GM12878 (cell line): ENCODE measurements at regions not wholly inside any gene's neighbourhood (a gene's known extent, or its start where the extent isn't known, plus 50 kb on each side); places are given as distances from the start of the nearest gene placed in this dataset.

ENCODE experiments used
- ATAC-seq: fragments of 200-7000 bp; cut with Tn5 transposase; 3 replicates; pipeline ENCODE4 v1.9.1; 2020; ENCODE audit warnings: mild to moderate bottlenecking, moderate library complexity
- BruUV-seq: library from RNA; stranded (reverse); fragments of 400-500 nt; replicated peaks from 2 replicates; lab custom pipeline; 2021; lab: Mats Ljungman, UMichigan
- CTCF ChIA-PET: fragments of 300-600 bp; sonication (Branson Sonifier 250); formaldehyde crosslinking; extraction: SDS; loops from one replicate; lab custom pipeline; 2021; ENCODE audit warnings: inconsistent platforms; lab: Yijun Ruan, JAX
- POLR2A ChIA-PET: fragments of 350-600 bp; formaldehyde crosslinking; extraction: SDS; loops from one replicate; lab custom pipeline; 2021; ENCODE audit warnings: inconsistent platforms; lab: Charles Lee
- RAD21 ChIA-PET: fragments of 300-600 bp; sonication (Branson Sonifier 250); formaldehyde crosslinking; loops from one replicate; lab custom pipeline; 2023; ENCODE audit warnings: antibody characterized with exemption; ENCODE audit not compliant: unreplicated experiment; lab: Charles Lee
- SMC1A ChIA-PET: fragments of 300-600 bp; sonication (Branson Sonifier 250); formaldehyde crosslinking; loops from one replicate; lab custom pipeline; 2023; ENCODE audit not compliant: unreplicated experiment, uncharacterized antibody; lab: Charles Lee
- DNase-seq: peaks from one replicate; pipeline ENCODE4 v3.0.0-alpha.2; 2011; ENCODE audit warnings: low read depth, low spot score
- FAIRE-seq: peaks from 3 replicates; lab custom pipeline; 2011; peaks lifted over from hg19 to GRCh38; lab: Jason Lieb, UNC
- H2AFZ ChIP-seq: 2 replicates; pipeline ENCODE4 v1.6.0; 2011; ENCODE audit warnings: low read depth, low read length, control low read depth; ENCODE audit not compliant: control insufficient read depth
- H3K27ac ChIP-seq: 2 replicates; pipeline ENCODE4 v1.5.1; 2011; ENCODE audit warnings: control low read depth; ENCODE audit not compliant: control insufficient read depth, insufficient read depth
- H3K27me3 ChIP-seq, 2 experiments: replicated peaks in 1 of 2; 2 replicates each; pipeline versions ENCODE4 v1.6.0 to v1.6.1; 2011; ENCODE audit warnings: low read length in 1 of 2; ENCODE audit not compliant: control insufficient read depth in 2 of 2, insufficient read depth in 2 of 2
- H3K36me3 ChIP-seq, 2 experiments: 2 replicates each; pipeline ENCODE4 v1.5.1; 2011; ENCODE audit warnings: low read length in 1 of 2; ENCODE audit not compliant: control insufficient read depth in 2 of 2, insufficient read depth in 2 of 2
- H3K4me1 ChIP-seq: 2 replicates; pipeline ENCODE4 v1.6.1; 2011; ENCODE audit warnings: mild to moderate bottlenecking, low read length, moderate library complexity, mixed read lengths; ENCODE audit not compliant: control insufficient read depth, insufficient read depth
- H3K4me2 ChIP-seq: 2 replicates; pipeline ENCODE4 v1.6.0; 2011; ENCODE audit warnings: control low read depth; ENCODE audit not compliant: control insufficient read depth, insufficient read depth
- H3K4me3 ChIP-seq: fragments of 200-600 bp; sonication (generic); 2 replicates; pipeline ENCODE4 v1.5.1; 2016
- H3K79me2 ChIP-seq: 2 replicates; pipeline ENCODE4 v1.6.0; 2011; ENCODE audit warnings: low read length; ENCODE audit not compliant: control insufficient read depth, insufficient read depth
- H3K9ac ChIP-seq: 2 replicates; pipeline ENCODE4 v1.8.0; 2011; ENCODE audit warnings: low read length, control low read depth, mixed read lengths; ENCODE audit not compliant: control insufficient read depth, insufficient read depth
- H3K9me3 ChIP-seq: replicated peaks from 3 replicates; pipeline ENCODE4 v1.5.1; 2011; ENCODE audit warnings: mild to moderate bottlenecking, low read length; ENCODE audit not compliant: control insufficient read depth, insufficient read depth
- H4K20me1 ChIP-seq: 2 replicates; pipeline ENCODE4 v1.6.0; 2011; ENCODE audit not compliant: control insufficient read depth, insufficient read depth
- BACH1 ChIP-seq: fragments of 450-650 bp; IDR thresholded peaks from 2 replicates; pipeline ENCODE4 v1.6.1; 2017; ENCODE audit warnings: mild to moderate bottlenecking, borderline replicate concordance
- HDGF ChIP-seq: fragments of 450-650 bp; IDR thresholded peaks from 2 replicates; pipeline ENCODE4 v1.6.1; 2016; ENCODE audit warnings: antibody characterized with exemption
- JUND ChIP-seq: IDR thresholded peaks from 2 replicates; pipeline ENCODE4 v1.6.1; 2012; ENCODE audit warnings: low read depth, mild to moderate bottlenecking, low read length, improper control_type of control experiment, moderate library complexity
- NR2C2 ChIP-seq: IDR thresholded peaks from 2 replicates; pipeline ENCODE4 v1.6.1; 2011; ENCODE audit warnings: borderline replicate concordance, low read depth; ENCODE audit not compliant: control insufficient read depth, insufficient read length
- RB1 ChIP-seq: fragments of 450-650 bp; formaldehyde crosslinking; IDR thresholded peaks from 2 replicates; pipeline ENCODE4 v1.6.1; 2017; ENCODE audit warnings: mild to moderate bottlenecking, borderline replicate concordance
- RBBP5 ChIP-seq: fragments of 200-600 bp; sonication (generic); conservative IDR thresholded peaks from 2 replicates; pipeline ENCODE4 v1.6.1; 2016
- SP1 ChIP-seq: IDR thresholded peaks from one replicate; pipeline ENCODE4 v1.6.1; 2011; ENCODE audit warnings: low read depth, low read length
- TARDBP ChIP-seq: IDR thresholded peaks from 2 replicates; pipeline ENCODE4 v1.6.1; 2016; ENCODE audit warnings: borderline replicate concordance
- ZBTB33 ChIP-seq: fragments of 450-650 bp; IDR thresholded peaks from 2 replicates; pipeline ENCODE4 v1.6.1; 2017; ENCODE audit warnings: mild to moderate bottlenecking
- ZNF24 ChIP-seq: fragments of 450-650 bp; IDR thresholded peaks from 2 replicates; pipeline ENCODE4 v1.6.1; 2017; ENCODE audit warnings: antibody characterized with exemption, mild to moderate bottlenecking
- ZNF592 ChIP-seq: fragments of 450-650 bp; IDR thresholded peaks from 2 replicates; pipeline ENCODE4 v1.6.1; 2017; ENCODE audit warnings: mild to moderate bottlenecking, moderate library complexity
- WGBS: methylation state at CpG from one replicate; pipeline ENCODE4 v1.1.6; 2016; ENCODE audit warnings: low lambda C conversion rate; ENCODE audit not compliant: insufficient replicate concordance, insufficient coverage; ENCODE audit errors: missing lambda C conversion rate; 5-methylcytosine and 5-hydroxymethylcytosine counted together
- in situ Hi-C: fragments of 300-500 bp; cut with MboI; formaldehyde crosslinking; loops from 9 replicates; pipeline ENCODE4 v1.14.3; 2018; ENCODE audit warnings: mixed read lengths
- intact Hi-C: fragments of 100-400 bp; cut with micrococcal nuclease; formaldehyde crosslinking; loops from one replicate; pipeline ENCODE4 v1.14.2; 2022; ENCODE audit not compliant: unreplicated experiment

GRCh38 chr7:15829691-15830090 lies 143.2 kb upstream of the MEOX2 start:
- RAD21 ChIA-PET, result no interaction called here
- H3K4me2 ChIP-seq, result no peak overlapping the region
- H3K79me2 ChIP-seq, result no peaks in the 10 kb centered on the region
- no peak overlapping the region for H3K9ac ChIP-seq
- no peaks in the 10 kb centered on the region for H3K27me3 ChIP-seq
- no peaks in the 10 kb centered on the region for H3K9me3 ChIP-seq
- DNase-seq, result no peak
- intact Hi-C loops, result no loop called here
- H3K4me1 ChIP-seq, result no peaks in the 10 kb centered on the region
- POLR2A ChIA-PET, result no interaction called here
- no peak overlapping the region for H3K4me3 ChIP-seq
- BruUV-seq, result no TSS peak
- in situ Hi-C loops, result no loop called here
- CTCF ChIA-PET, result no interaction called here
- no peak for TF ChIP-seq NR2C2
- no peak for TF ChIP-seq JUND
- no peak for TF ChIP-seq HDGF
- TF ChIP-seq ZBTB33, result no peak
- TF ChIP-seq RB1, result no peak
- no peak for TF ChIP-seq BACH1
- no peak for TF ChIP-seq ZNF592
- TF ChIP-seq ZNF24, result no peak
- TF ChIP-seq SP1, result no peak
- TF ChIP-seq RBBP5, result no peak
- TF ChIP-seq TARDBP, result no peak
- TF ChIP-seq, all 136 proteins: peak for 0
- Histone ChIP-seq H3K27ac (no peak overlapping the region), H3K36me3 (no peaks in the 10 kb centered on the region), H2AFZ (no peak overlapping the region), H4K20me1 (no peaks in the 10 kb centered on the region)
- WGBS, result 33% methylated on average over 3 of the region's 3 CpGs
- no peak for FAIRE-seq
- no peak for ATAC-seq
- SMC1A ChIA-PET, result no interaction called here
